GM19023 (cell line): ENCODE measurements at regions not wholly inside any gene's neighbourhood (a gene's known extent, or its start where the extent isn't known, plus 50 kb on each side); places are given as distances from the start of the nearest gene placed in this dataset.
A peak's percentile ranks its signal among the peaks of the same experiment; 100 is the strongest.
"Not testable (repeated sequence)": the region's sequence is repeated elsewhere in the genome, so short reads cannot be mapped to it uniquely, and the experiment has no call there.

ENCODE experiments used
- ATAC-seq: cut with Tn5 transposase; IDR thresholded peaks from one replicate; pipeline ENCODE4 v1.9.1; 2021; ENCODE audit warnings: mild to moderate bottlenecking, moderate library complexity; ENCODE audit not compliant: unreplicated experiment

GRCh38 chr6:6474170-6474920, 114.2 kb upstream of the LY86 start:
- no peak for ATAC-seq

GRCh38 chr6:6479785-6480184, 108.7 kb upstream of the LY86 start:
- ATAC-seq = no peak

GRCh38 chr6:6482256-6482655, 106.3 kb upstream of the LY86 start:
- no peak for ATAC-seq

GRCh38 chr6:6483168-6483567, 105.4 kb upstream of the LY86 start:
- no peak for ATAC-seq

- ATAC-seq = no peak
These were observed 104.8 kb upstream of the LY86 start for GRCh38 chr6:6483733-6484132.

- ATAC-seq = no peak
These were observed 103.8 kb upstream of the LY86 start for GRCh38 chr6:6484681-6485080.

GRCh38 chr6:6486595-6486994, 101.9 kb upstream of the LY86 start:
- ATAC-seq = no peak

GRCh38 chr6:6491761-6492160, 96.8 kb upstream of the LY86 start:
- no peak for ATAC-seq

- no peak for ATAC-seq
These were observed 95.8 kb upstream of the LY86 start for GRCh38 chr6:6492675-6493074.

GRCh38 chr6:6494139-6494538, 94.4 kb upstream of the LY86 start:
- not testable (repeated sequence) for ATAC-seq

GRCh38 chr6:6494677-6495076, 93.8 kb upstream of the LY86 start:
- no peak for ATAC-seq

GRCh38 chr6:6495851-6496250, 92.7 kb upstream of the LY86 start:
- no peak for ATAC-seq

GRCh38 chr6:6497541-6497940, 91.0 kb upstream of the LY86 start:
- ATAC-seq = no peak

- no peak for ATAC-seq
These were observed 90.5 kb upstream of the LY86 start for GRCh38 chr6:6497976-6498375.

- ATAC-seq = no peak
These were observed 85.3 kb upstream of the LY86 start for GRCh38 chr6:6503191-6503590.

GRCh38 chr6:6505111-6505510, 83.4 kb upstream of the LY86 start:
- ATAC-seq = no peak

GRCh38 chr6:6508643-6509042, 79.9 kb upstream of the LY86 start:
- ATAC-seq = no peak

- ATAC-seq = no peak
These were observed 79.2 kb upstream of the LY86 start for GRCh38 chr6:6509284-6509683.

GRCh38 chr6:6512711-6513110, 75.8 kb upstream of the LY86 start:
- no peak for ATAC-seq

- ATAC-seq = peak; percentile 80
These were observed 72.6 kb upstream of the LY86 start for GRCh38 chr6:6515691-6516607.

- no peak for ATAC-seq
These were observed 71.7 kb upstream of the LY86 start for GRCh38 chr6:6516666-6517458.
